22Rv1 (cell line): ENCODE measurements at regions not wholly inside any gene's neighbourhood (a gene's known extent, or its start where the extent isn't known, plus 50 kb on each side); places are given as distances from the start of the nearest gene placed in this dataset.

ENCODE experiments used
- ZFX ChIP-seq: fragments of 450-650 bp; IDR thresholded peaks from 2 replicates; pipeline ENCODE4 v1.6.1; 2017; ENCODE audit warnings: antibody characterized with exemption, borderline replicate concordance
- TF ChIP-seq, protein P1 (sequence below): fragments of 450-650 bp; IDR thresholded peaks from 2 replicates; pipeline ENCODE4 v1.5.1; 2017; ENCODE audit warnings: mild to moderate bottlenecking

DNA sequence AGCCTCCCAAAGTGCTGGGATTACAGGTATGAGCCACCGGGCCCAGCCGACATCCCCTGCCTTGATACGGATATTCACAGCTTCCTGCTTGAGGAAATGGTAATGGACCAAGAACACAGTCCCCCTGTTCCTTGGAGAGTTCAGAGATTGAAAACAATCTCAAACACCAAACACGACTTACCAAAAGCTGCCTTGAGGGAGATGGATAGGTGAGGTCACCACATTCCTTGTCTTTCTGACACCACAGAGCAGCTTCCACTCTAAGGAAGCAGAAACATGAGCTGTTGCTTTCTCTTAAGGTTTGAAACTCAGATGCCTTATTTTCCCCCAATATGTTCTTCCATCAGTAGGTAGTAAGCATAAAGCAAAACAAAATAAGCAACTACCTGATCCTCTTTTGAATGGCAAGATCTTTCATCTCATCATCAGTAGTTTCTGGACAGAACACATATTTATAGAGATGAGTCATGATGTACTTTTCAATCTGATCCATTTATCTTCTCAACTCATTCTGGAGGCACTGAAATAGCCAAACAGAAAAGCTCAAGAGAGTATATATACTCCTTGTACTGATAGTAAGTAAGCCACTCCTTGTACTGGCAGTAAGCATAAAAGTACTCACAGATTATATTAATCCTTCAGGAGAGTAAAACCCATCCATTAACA lies 199.1 kb upstream of the KCTD7 start:
- TF ChIP-seq, protein P1, sequence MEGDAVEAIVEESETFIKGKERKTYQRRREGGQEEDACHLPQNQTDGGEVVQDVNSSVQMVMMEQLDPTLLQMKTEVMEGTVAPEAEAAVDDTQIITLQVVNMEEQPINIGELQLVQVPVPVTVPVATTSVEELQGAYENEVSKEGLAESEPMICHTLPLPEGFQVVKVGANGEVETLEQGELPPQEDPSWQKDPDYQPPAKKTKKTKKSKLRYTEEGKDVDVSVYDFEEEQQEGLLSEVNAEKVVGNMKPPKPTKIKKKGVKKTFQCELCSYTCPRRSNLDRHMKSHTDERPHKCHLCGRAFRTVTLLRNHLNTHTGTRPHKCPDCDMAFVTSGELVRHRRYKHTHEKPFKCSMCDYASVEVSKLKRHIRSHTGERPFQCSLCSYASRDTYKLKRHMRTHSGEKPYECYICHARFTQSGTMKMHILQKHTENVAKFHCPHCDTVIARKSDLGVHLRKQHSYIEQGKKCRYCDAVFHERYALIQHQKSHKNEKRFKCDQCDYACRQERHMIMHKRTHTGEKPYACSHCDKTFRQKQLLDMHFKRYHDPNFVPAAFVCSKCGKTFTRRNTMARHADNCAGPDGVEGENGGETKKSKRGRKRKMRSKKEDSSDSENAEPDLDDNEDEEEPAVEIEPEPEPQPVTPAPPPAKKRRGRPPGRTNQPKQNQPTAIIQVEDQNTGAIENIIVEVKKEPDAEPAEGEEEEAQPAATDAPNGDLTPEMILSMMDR, result no peak
- TF ChIP-seq ZFX, result no peak
